ENCODE measurements at regions not wholly inside any gene's neighbourhood (a gene's known extent, or its start where the extent isn't known, plus 50 kb on each side); places are given as distances from the start of the nearest gene placed in this dataset.

DNA sequence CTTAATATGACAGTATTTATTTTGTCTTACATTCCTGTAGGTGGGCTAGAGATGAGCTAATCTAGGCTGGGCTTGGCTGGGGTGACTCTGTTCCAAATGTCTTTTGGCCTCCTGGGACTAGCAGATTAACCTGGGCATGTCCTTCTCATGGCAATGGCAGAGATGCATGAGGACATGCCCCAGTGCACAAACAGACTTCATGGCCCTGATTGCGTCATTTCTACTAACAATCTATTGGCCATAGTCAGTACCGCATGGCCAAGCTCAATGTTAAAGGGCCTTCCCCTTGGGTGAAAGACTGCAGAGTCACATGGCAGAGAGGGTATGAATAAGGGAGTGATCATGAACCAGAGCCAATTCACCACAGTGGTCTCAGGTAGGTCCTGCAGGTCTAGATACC, 313.4 kb downstream of the MSX2 start:
- no peak for DNase-seq
- no peaks in the 10 kb centered on the region for H3K4me1 Mint-ChIP-seq (ENCODE audit: low read depth)
- H3K27me3 Mint-ChIP-seq (ENCODE audit: low read depth) = peaks cover under 1% of the 10 kb centered on the region
- H3K36me3 Mint-ChIP-seq (ENCODE audit: insufficient read depth) = no peaks in the 10 kb centered on the region
- H3K4me3 Mint-ChIP-seq = no peak overlapping the region
- H3K9me3 Mint-ChIP-seq = peaks cover 5% of the 10 kb centered on the region
- no peak for ATAC-seq

DNA sequence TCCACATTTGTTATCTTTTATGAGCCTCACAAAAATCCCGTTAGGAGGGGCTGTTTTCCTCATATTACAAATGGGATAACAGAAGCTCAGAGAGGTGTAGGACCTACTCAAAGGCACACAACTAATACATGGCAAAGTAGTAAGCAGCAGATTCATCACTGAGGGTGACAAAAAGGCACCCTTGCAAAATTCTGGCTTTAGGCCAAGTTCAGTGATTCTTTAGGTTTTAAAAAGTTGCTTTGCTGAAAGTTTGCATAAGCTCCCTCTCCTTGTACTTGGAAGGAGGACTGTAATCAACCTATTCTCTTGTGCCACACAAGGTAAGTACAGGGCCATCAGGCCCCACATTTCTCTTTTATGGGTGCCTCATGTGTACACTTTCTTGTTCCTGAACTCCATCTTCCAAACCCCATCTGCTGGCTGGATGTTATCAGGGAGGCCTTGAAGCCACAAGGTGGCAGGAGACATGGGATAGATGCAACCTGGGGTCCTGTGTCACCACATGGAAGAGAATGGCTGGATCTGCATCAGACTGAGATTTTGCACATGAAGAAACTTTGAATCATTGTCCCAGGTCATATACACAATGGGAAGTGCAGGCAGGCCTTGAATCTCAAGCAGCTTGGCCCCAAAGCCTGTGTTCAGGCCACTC, 311.6 kb downstream of the MSX2 start:
- H3K4me3 Mint-ChIP-seq = no peak overlapping the region
- no peaks in the 10 kb centered on the region for H3K4me1 Mint-ChIP-seq (ENCODE audit: low read depth)
- ATAC-seq = no peak
- no peak for DNase-seq
- no peaks in the 10 kb centered on the region for H3K36me3 Mint-ChIP-seq (ENCODE audit: insufficient read depth)
- peaks cover 5% of the 10 kb centered on the region for H3K9me3 Mint-ChIP-seq
- H3K27me3 Mint-ChIP-seq (ENCODE audit: low read depth) = no peaks in the 10 kb centered on the region

DNA sequence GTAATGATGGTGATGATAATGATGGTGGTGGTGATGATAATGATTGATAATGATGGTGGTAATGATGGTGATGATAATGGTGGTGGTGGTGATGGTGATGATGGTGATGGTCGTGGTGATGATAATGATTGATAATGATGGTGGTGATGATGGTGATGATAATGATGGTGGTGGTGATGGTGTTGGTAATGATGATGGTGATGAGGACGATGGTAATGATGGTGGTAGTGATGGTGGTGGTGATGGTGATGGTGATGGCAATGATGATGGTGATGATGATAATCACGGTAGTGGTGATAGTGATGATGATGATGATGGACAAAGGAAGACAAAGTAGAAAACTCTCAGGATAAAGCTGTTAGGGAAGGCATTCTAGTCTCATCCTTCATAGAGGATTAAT, 310.5 kb downstream of the MSX2 start:
- peaks cover 5% of the 10 kb centered on the region for H3K9me3 Mint-ChIP-seq
- H3K36me3 Mint-ChIP-seq (ENCODE audit: insufficient read depth) = no peaks in the 10 kb centered on the region
- no peak overlapping the region for H3K4me3 Mint-ChIP-seq
- DNase-seq = no peak
- H3K27me3 Mint-ChIP-seq (ENCODE audit: low read depth) = no peaks in the 10 kb centered on the region
- H3K4me1 Mint-ChIP-seq (ENCODE audit: low read depth) = no peaks in the 10 kb centered on the region
- no peak for ATAC-seq

DNA sequence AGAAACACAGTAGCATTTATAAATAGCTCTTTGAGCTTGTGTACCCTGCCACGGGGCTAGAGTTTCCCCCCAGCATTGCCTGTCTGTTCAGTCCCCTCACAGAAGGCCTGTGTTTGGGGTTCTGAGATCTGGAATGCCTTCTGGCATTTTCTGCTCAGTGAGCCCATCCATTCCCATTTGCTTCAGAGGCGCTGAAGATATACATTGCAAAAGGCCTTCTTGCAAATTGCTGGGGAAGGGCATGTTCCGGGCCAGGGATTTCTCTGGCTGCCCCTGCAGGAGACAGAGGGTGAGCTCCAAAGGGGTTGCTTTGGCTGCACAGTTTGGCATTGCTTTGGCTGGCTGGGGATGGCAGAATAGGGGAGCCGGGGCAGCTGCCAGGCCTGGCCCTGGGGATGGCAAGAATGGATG, 308.4 kb downstream of the MSX2 start:
- Mint-ChIP-seq H3K9me3 (peaks cover 5% of the 10 kb centered on the region), H3K4me3 (no peak overlapping the region), H3K27me3 (ENCODE audit: low read depth) (no peaks in the 10 kb centered on the region), H3K36me3 (ENCODE audit: insufficient read depth) (no peaks in the 10 kb centered on the region), H3K4me1 (ENCODE audit: low read depth) (no peaks in the 10 kb centered on the region)
- ATAC-seq = no peak
- no peak for DNase-seq

DNA sequence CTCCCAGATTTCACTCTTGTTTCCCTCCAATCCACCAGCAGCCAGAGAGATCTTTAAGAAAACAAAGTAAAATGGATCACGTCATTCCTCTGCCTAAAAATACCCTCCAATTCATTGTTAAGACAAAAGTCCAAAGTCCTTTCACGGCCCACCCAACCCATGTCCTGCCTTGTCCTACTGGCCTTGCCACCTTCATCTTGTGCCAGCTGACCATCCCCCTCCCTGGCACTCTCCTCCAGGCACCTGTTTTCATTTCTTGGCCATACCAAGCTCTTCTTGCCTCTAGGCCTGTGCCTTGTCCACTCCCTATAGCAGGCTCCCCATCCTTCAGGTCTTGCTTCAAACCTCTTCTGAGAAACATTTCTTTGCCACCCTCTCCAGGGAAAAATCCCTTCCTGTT, 307.6 kb downstream of the MSX2 start:
- H3K4me3 Mint-ChIP-seq = no peak overlapping the region
- H3K36me3 Mint-ChIP-seq (ENCODE audit: insufficient read depth) = no peaks in the 10 kb centered on the region
- peaks cover 5% of the 10 kb centered on the region for H3K9me3 Mint-ChIP-seq
- H3K27me3 Mint-ChIP-seq (ENCODE audit: low read depth) = no peaks in the 10 kb centered on the region
- ATAC-seq (no peak), DNase-seq (no peak)
- H3K4me1 Mint-ChIP-seq (ENCODE audit: low read depth) = no peaks in the 10 kb centered on the region

DNA sequence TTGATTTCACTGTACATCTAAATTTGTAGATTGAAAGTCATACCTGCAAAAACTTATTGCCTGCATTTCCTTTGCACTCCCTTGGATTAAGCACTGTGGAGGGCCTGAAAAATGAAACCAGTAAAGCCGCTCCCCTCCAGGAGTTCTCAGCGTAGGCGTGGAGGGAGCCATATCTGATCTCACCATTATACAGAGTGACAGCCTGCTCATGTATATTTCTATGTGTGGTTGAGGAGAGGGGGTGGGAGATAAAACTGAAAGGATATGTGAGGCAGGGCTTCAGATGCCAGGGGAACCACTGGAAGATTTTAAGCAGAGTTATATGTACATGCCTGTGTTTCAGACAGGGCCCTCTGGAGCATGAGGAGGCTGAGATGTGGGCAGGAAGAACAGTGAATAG, 303.0 kb downstream of the MSX2 start:
- H3K4me3 Mint-ChIP-seq = no peak overlapping the region
- ATAC-seq (no peak), DNase-seq (no peak)
- no peaks in the 10 kb centered on the region for H3K36me3 Mint-ChIP-seq (ENCODE audit: insufficient read depth)
- peaks cover 5% of the 10 kb centered on the region for H3K9me3 Mint-ChIP-seq
- H3K27me3 Mint-ChIP-seq (ENCODE audit: low read depth) = peaks cover 3% of the 10 kb centered on the region
- no peaks in the 10 kb centered on the region for H3K4me1 Mint-ChIP-seq (ENCODE audit: low read depth)

DNA sequence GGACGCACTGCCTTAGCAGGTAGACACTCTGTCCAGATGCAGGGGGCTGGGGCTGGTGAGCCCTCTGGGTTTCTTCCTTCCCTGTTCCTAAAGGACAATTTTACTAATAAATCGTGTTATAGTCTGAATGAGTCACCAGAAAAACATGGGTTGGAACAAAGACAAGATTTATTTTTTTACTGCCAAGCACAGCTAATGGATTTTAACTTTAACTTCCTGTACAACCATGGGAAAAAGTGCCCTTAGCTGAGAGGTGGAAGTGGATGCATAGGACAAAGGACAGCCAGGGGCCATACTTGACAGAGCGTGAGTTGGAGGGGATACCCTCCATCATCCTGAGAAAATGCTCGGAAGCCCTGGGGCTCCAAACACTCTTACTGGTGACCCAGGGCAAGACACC, 300.7 kb downstream of the MSX2 start:
- no peaks in the 10 kb centered on the region for H3K4me1 Mint-ChIP-seq (ENCODE audit: low read depth)
- ATAC-seq = no peak
- peaks cover 8% of the 10 kb centered on the region for H3K27me3 Mint-ChIP-seq (ENCODE audit: low read depth)
- no peaks in the 10 kb centered on the region for H3K36me3 Mint-ChIP-seq (ENCODE audit: insufficient read depth)
- no peak for DNase-seq
- H3K4me3 Mint-ChIP-seq = no peak overlapping the region
- H3K9me3 Mint-ChIP-seq = peaks cover 5% of the 10 kb centered on the region

DNA sequence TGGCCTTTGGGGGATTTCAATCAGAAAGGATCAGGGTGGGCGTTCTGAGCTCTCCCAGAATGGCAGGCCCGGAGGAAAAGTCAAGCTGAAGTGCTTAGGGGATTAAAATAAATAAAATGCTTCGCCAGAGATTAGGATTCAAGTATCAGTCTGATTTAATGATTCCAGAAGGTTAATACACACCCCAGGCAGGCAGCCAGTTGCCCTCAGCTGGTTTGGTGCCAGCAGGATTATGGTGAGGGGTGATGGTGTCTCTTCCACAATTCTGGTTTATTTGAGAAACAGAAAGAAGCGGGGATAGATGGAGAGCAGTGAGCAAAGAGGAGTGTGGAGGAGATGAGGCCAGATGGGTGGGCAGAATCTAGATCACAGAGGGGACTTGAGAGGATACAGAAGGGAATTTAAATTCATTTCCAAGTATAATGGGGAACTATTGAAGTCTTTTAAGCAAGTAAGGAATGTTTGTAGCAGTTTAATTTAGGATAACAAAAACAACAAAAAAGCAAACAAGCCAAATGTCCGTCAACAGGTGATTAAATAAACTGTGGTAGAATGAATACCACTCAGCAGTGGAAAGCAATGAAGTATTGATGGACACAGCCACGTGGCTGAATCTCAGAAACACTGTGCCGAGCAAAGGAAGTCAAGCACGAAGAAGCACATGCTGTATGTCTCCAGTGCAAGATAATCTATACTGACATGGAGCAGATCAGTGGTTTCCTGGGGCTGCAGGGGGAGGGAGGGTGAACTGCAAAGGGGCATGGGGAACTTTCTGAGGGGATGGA, 297.7 kb downstream of the MSX2 start:
- Mint-ChIP-seq H3K4me1 (ENCODE audit: low read depth) (no peaks in the 10 kb centered on the region), H3K36me3 (ENCODE audit: insufficient read depth) (no peaks in the 10 kb centered on the region), H3K9me3 (peaks cover 5% of the 10 kb centered on the region), H3K4me3 (no peak overlapping the region), H3K27me3 (ENCODE audit: low read depth) (peaks cover 8% of the 10 kb centered on the region)
- ATAC-seq (no peak), DNase-seq (no peak)

DNA sequence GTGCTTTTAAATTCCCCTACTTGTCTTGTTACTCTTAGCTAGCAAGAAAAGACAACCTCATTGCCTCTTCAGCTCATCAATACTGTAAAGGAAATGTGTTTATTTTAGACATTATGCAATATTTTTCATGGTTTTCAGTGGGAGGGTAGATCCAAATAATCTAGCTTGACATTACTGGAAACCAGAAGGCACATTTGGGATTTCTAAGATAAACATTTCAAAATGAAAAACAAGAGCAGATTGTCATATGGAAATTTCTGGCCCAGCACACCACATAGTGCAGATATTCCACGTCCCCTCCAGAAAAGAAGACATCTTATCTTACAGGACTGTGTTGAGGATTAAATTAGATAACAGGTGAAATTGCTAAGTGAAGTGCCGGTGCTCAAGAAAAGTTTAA, 296.9 kb downstream of the MSX2 start:
- peaks cover 5% of the 10 kb centered on the region for H3K9me3 Mint-ChIP-seq
- no peak for ATAC-seq
- no peak for DNase-seq
- peaks cover 8% of the 10 kb centered on the region for H3K27me3 Mint-ChIP-seq (ENCODE audit: low read depth)
- H3K4me3 Mint-ChIP-seq = no peak overlapping the region
- no peaks in the 10 kb centered on the region for H3K4me1 Mint-ChIP-seq (ENCODE audit: low read depth)
- H3K36me3 Mint-ChIP-seq (ENCODE audit: insufficient read depth) = no peaks in the 10 kb centered on the region

DNA sequence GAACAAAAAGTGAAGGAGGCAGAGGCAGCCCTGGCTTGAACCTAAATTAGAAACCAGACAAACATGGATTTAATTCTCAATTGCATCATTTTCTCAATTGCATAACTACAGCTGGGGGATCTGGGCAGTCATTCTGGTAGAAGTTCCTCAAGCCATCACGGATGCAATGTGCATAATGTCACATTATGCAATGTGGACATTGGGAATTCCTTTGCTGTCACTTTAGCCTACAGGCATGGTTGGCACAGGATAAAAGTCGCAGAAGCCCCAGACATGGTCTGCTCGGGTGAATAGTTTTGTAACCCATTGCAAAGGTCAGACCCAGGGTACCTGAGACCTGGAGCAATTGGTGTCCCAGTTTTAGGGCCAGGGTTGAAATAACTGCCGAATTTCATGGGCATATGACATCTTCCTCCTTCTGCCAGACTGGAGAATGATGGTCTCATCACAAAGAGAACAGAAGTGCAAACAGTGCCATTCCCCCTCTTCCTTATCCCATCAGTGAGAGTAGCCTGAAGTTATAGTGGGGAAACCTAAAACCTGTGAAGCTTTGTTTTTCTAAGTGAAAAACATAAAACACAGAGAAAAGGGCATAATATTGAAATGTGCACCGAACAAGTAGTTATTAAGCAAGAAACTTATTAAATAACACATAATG, 290.8 kb downstream of the MSX2 start:
- H3K9me3 Mint-ChIP-seq = no peaks in the 10 kb centered on the region
- no peaks in the 10 kb centered on the region for H3K4me1 Mint-ChIP-seq (ENCODE audit: low read depth)
- ATAC-seq (no peak), DNase-seq (no peak)
- no peaks in the 10 kb centered on the region for H3K36me3 Mint-ChIP-seq (ENCODE audit: insufficient read depth)
- H3K27me3 Mint-ChIP-seq (ENCODE audit: low read depth) = peaks cover 2% of the 10 kb centered on the region
- H3K4me3 Mint-ChIP-seq = no peak overlapping the region

DNA sequence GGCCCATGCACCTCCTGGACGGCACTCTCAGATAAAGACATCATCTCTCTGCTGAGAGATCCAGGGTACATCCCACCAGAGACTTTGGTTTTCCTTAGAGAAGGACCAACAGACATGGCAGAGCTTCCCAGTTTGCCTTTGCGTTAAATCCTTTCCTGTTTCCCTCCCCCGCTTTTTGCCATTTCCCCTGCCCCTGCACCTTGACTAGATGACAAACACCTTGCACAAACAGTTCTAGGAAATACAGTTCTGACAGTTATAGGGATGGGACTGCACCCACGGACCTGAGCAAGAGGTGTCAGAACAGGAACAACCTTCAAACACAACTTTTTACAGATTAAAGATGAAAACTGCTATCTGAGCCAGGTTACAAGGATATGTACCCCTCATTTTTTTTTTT, 288.9 kb downstream of the MSX2 start:
- Mint-ChIP-seq H3K36me3 (ENCODE audit: insufficient read depth) (no peaks in the 10 kb centered on the region), H3K4me3 (no peak overlapping the region), H3K27me3 (ENCODE audit: low read depth) (peaks cover 2% of the 10 kb centered on the region), H3K4me1 (ENCODE audit: low read depth) (no peaks in the 10 kb centered on the region), H3K9me3 (no peaks in the 10 kb centered on the region)
- DNase-seq = no peak
- ATAC-seq = no peak

DNA sequence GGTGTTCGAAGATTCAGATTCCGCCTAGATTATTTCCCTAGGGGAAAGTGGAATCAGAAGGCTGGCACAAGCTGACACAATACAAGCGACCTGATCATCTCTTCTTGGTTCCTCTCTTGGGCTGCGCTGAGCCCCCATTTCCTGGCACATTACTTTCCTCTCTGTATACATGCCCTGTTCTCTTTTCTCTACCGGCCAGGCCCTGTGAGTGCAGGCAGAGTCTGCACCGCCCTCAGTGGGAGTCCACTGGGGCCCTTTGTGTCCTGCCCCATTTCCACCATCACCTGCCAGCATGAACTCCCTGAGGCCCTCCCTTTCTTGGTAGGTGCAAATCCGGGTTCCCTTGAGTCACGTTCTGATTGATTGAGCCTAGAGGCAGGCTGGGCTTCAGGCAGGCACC, 287.9 kb downstream of the MSX2 start:
- H3K27me3 Mint-ChIP-seq (ENCODE audit: low read depth) = peaks cover 2% of the 10 kb centered on the region
- H3K9me3 Mint-ChIP-seq = no peaks in the 10 kb centered on the region
- DNase-seq (no peak), ATAC-seq (no peak)
- no peak overlapping the region for H3K4me3 Mint-ChIP-seq
- no peaks in the 10 kb centered on the region for H3K4me1 Mint-ChIP-seq (ENCODE audit: low read depth)
- no peaks in the 10 kb centered on the region for H3K36me3 Mint-ChIP-seq (ENCODE audit: insufficient read depth)

DNA sequence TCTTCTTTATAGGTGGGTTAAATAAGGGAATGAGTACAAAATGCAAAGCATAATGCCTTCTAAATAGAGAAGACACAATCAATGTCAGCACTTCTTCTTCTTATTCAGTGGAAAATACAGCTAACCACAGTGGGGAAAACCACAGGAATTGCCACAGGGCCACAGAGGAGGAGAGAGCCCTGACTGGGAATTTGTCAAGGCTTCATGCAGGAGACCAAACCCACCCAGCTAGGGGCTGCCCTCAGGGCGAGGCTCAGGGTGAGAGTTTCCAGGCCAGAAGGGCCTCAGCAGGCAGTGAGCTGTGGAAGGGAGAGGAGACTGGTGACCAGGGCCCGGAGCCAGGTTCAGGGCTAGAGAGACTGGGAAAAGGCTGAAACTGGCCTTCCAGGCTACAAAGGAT, 279.1 kb downstream of the MSX2 start:
- Mint-ChIP-seq H3K4me1 (ENCODE audit: low read depth) (peaks cover 4% of the 10 kb centered on the region), H3K9me3 (peaks cover 5% of the 10 kb centered on the region), H3K36me3 (ENCODE audit: insufficient read depth) (no peaks in the 10 kb centered on the region), H3K27me3 (ENCODE audit: low read depth) (peaks cover 9% of the 10 kb centered on the region), H3K4me3 (no peak overlapping the region)
- ATAC-seq = no peak
- no peak for DNase-seq

DNA sequence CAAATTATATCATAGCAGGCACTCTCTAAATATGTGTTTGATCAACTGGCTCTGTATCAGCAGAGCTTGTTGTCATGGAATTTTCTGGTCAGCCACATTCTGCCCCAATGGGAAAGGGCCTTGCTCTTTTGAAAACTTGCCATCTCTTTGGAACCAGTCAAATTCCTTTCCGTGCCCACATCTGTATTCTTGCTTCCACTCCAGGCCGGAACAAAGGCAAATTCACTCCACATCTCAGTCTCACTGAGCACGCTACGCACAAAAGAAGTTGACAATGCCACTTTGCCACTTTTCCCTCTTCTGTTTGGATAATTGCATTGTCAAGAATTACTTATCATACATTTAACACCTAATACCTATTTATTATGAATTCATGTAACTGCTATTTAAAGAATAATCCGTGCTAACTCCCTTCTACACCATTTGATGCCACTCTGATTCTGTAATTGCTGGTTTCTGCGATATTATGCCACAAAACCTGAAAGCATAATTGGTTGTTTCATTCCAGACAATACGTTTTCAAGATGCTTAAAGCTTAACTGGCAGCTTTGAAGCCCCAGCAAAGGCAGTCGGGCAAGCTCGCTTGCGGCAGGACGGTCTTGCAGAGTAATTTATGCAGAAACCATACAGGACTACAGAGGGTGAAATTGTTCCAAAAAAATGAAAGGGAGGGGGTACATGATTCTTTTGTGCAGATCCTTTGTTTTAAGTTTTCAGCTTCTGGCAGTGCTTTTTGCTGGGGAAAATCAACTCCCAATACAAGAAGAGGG, 277.7 kb downstream of the MSX2 start:
- H3K9me3 Mint-ChIP-seq = peaks cover 15% of the 10 kb centered on the region

More for the DNA sequence above, 277.7 kb downstream of the MSX2 start:
- H3K27me3 Mint-ChIP-seq (ENCODE audit: low read depth) = peaks cover 9% of the 10 kb centered on the region
- no peak overlapping the region for H3K4me3 Mint-ChIP-seq
- no peaks in the 10 kb centered on the region for H3K36me3 Mint-ChIP-seq (ENCODE audit: insufficient read depth)
- DNase-seq (no peak), ATAC-seq (no peak)
- H3K4me1 Mint-ChIP-seq (ENCODE audit: low read depth) = peaks cover 17% of the 10 kb centered on the region

Data from activated T-cell treated with anti-CD3 and anti-CD28 coated beads, Interleukin-2, amount 50 U/mL, for 4 hours (primary cell).